Peyer's patch (tissue), 4 donors: ENCODE measurements at regions not wholly inside any gene's neighbourhood (a gene's known extent, or its start where the extent isn't known, plus 50 kb on each side); places are given as distances from the start of the nearest gene placed in this dataset.

Experiments
- POLR2A ChIP-seq, 2 donors: fragments of 450-650 bp; IDR thresholded peaks; one replicate each; pipeline ENCODE4 v1.5.1; 2017; ENCODE audit warnings: antibody characterized with exemption in 2 of 2, mild to moderate bottlenecking in 2 of 2, moderate library complexity in 2 of 2
- TF ChIP-seq, protein P1 (sequence below), 6 experiments: fragments of 450-650 bp in 4 of 6; fragments of 200-600 bp in 2 of 6; sonication (generic) in 1 of 6; IDR thresholded peaks; one replicate each; pipeline ENCODE4 v1.5.1; 2017 to 2019; ENCODE audit warnings: antibody characterized with exemption in 6 of 6, mild to moderate bottlenecking in 3 of 6, moderate library complexity in 1 of 6

DNA sequence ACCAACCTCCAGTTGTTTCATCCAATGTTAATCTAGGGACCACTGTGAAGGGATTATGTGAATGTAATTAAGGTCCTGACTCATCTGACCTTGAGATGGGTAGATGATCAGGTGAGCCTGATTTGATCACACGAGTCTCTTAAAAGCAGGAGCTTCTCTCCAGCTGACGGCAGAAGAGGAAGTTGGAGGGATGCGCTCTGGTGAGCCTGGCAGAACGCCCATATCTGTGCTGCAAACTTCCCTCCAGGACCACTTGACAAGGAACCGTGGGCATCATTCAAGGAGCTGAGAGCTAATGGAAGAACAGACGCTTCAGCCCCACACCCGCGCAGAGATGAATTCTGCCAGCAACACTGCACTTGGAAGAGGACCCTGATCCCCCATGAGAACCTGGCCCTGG lies 642.4 kb downstream of the TNS3 start:
- TF ChIP-seq, protein P1, sequence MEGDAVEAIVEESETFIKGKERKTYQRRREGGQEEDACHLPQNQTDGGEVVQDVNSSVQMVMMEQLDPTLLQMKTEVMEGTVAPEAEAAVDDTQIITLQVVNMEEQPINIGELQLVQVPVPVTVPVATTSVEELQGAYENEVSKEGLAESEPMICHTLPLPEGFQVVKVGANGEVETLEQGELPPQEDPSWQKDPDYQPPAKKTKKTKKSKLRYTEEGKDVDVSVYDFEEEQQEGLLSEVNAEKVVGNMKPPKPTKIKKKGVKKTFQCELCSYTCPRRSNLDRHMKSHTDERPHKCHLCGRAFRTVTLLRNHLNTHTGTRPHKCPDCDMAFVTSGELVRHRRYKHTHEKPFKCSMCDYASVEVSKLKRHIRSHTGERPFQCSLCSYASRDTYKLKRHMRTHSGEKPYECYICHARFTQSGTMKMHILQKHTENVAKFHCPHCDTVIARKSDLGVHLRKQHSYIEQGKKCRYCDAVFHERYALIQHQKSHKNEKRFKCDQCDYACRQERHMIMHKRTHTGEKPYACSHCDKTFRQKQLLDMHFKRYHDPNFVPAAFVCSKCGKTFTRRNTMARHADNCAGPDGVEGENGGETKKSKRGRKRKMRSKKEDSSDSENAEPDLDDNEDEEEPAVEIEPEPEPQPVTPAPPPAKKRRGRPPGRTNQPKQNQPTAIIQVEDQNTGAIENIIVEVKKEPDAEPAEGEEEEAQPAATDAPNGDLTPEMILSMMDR (IDR thresholded peaks at IDR 0.05): no peak
- no peak for TF ChIP-seq POLR2A (IDR thresholded peaks at IDR 0.05)
